Body of pancreas (tissue), 4 donors: ENCODE measurements at regions not wholly inside any gene's neighbourhood (a gene's known extent, or its start where the extent isn't known, plus 50 kb on each side); places are given as distances from the start of the nearest gene placed in this dataset.

ENCODE experiments used
- POLR2A ChIP-seq, 3 donors: fragments of 450-650 bp; IDR thresholded peaks; one replicate each; pipeline ENCODE4 v1.6.1; 2016; ENCODE audit warnings: antibody characterized with exemption in 3 of 3, mild to moderate bottlenecking in 2 of 3
- TF ChIP-seq, protein P1 (sequence below), 7 experiments: fragments of 450-650 bp in 4 of 7; fragments of 200-600 bp in 3 of 7; sonication (generic) in 3 of 7; IDR thresholded peaks; one replicate each; pipeline ENCODE4 v1.5.1; 2016 to 2019; ENCODE audit warnings: antibody characterized with exemption in 7 of 7

DNA sequence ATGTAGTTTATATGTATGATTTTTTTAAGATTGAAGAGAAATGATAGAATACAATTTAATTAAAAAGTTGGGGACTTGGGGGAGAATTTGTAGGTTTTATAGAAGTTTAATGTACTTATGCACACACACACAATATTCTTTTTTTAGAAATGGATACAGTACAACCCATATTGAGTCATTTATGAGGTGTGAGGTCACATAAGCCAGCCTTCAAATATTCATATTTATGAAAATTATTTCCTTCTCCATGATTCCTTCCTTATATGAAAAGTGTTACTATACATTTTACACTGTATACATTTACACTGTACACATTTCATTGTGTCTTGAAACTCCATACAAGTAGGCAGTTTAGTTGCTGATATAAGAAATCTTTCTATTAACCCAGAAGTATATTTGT, 96.2 kb upstream of the CHODL start:
- TF ChIP-seq, protein P1, sequence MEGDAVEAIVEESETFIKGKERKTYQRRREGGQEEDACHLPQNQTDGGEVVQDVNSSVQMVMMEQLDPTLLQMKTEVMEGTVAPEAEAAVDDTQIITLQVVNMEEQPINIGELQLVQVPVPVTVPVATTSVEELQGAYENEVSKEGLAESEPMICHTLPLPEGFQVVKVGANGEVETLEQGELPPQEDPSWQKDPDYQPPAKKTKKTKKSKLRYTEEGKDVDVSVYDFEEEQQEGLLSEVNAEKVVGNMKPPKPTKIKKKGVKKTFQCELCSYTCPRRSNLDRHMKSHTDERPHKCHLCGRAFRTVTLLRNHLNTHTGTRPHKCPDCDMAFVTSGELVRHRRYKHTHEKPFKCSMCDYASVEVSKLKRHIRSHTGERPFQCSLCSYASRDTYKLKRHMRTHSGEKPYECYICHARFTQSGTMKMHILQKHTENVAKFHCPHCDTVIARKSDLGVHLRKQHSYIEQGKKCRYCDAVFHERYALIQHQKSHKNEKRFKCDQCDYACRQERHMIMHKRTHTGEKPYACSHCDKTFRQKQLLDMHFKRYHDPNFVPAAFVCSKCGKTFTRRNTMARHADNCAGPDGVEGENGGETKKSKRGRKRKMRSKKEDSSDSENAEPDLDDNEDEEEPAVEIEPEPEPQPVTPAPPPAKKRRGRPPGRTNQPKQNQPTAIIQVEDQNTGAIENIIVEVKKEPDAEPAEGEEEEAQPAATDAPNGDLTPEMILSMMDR (IDR thresholded peaks at IDR 0.05) = no peak
- TF ChIP-seq POLR2A (IDR thresholded peaks at IDR 0.05) = no peak
